Caco-2 (cell line): ENCODE measurements at regions not wholly inside any gene's neighbourhood (a gene's known extent, or its start where the extent isn't known, plus 50 kb on each side); places are given as distances from the start of the nearest gene placed in this dataset.

ENCODE experiments used
- BruUV-seq: library from RNA; stranded (reverse); fragments of 400-500 nt; replicated peaks from 2 replicates; lab custom pipeline; 2021; lab: Mats Ljungman, UMichigan
- CTCF ChIA-PET: fragments of 300-600 bp; sonication (Branson Sonifier 250); formaldehyde crosslinking; loops from one replicate; lab custom pipeline; 2022; ENCODE audit warnings: antibody characterized with exemption; lab: Charles Lee
- POLR2A ChIA-PET: fragments of 300-600 bp; sonication (Branson Sonifier 250); formaldehyde crosslinking; loops from one replicate; lab custom pipeline; 2022; ENCODE audit warnings: antibody characterized with exemption; lab: Charles Lee
- DNase-seq, 2 experiments: peaks; one replicate each; pipeline versions ENCODE4 v3.0.0 to v3.0.0-alpha.2; 2020 to 2022
- H3K27me3 ChIP-seq: replicated peaks from 2 replicates; pipeline ENCODE4 v1.6.0; 2011; ENCODE audit warnings: low read length; ENCODE audit not compliant: control insufficient read depth, insufficient read depth
- H3K36me3 ChIP-seq: 2 replicates; pipeline ENCODE4 v1.5.1; 2011; ENCODE audit warnings: low read length; ENCODE audit not compliant: control insufficient read depth, insufficient read depth
- H3K4me1 ChIP-seq: fragments of 250-450 bp; sonication (Bioruptor Pico); 2 replicates; pipeline ENCODE4 v1.5.1; 2020; ENCODE audit warnings: mild to moderate bottlenecking
- H3K4me3 ChIP-seq: 2 replicates; pipeline ENCODE4 v1.5.1; 2011; ENCODE audit warnings: low read depth, mild to moderate bottlenecking, control low read depth, low read length
- H3K9me3 ChIP-seq: fragments of 250-450 bp; sonication (Bioruptor Pico); 2 replicates; pipeline ENCODE4 v1.5.1; 2020; ENCODE audit warnings: mild to moderate bottlenecking, moderate library complexity
- H3K27ac Mint-ChIP-seq: one replicate; pipeline ENCODE4 v1.8.0; 2022; ENCODE audit warnings: mixed read lengths; ENCODE audit not compliant: unreplicated experiment
- H3K27me3 Mint-ChIP-seq: one replicate; pipeline ENCODE4 v1.8.0; 2022; ENCODE audit warnings: mixed read lengths; ENCODE audit not compliant: insufficient read depth, unreplicated experiment
- H3K36me3 Mint-ChIP-seq: one replicate; pipeline ENCODE4 v1.8.0; 2022; ENCODE audit warnings: mild to moderate bottlenecking, mixed read lengths; ENCODE audit not compliant: insufficient read depth, unreplicated experiment
- H3K4me1 Mint-ChIP-seq: one replicate; pipeline ENCODE4 v1.8.0; 2022; ENCODE audit warnings: low read depth, mixed read lengths; ENCODE audit not compliant: unreplicated experiment
- H3K4me3 Mint-ChIP-seq: one replicate; pipeline ENCODE4 v1.8.0; 2022; ENCODE audit warnings: mild to moderate bottlenecking, moderate library complexity, mixed read lengths; ENCODE audit not compliant: unreplicated experiment
- H3K9me3 Mint-ChIP-seq: one replicate; pipeline ENCODE4 v1.8.0; 2022; ENCODE audit warnings: mixed read lengths; ENCODE audit not compliant: unreplicated experiment
- CTCF ChIP-seq, 2 experiments: fragments of 200-600 bp in 1 of 2; IDR thresholded peaks; 1 replicate in 1 of 2; 2 replicates in 1 of 2; pipeline versions ENCODE4 v1.5.1 to v1.8.0; 2011 to 2022; ENCODE audit warnings: antibody characterized with exemption in 1 of 2, control low read depth in 1 of 2, inconsistent platforms in 1 of 2, low read depth in 1 of 2, low read length in 1 of 2, mild to moderate bottlenecking in 1 of 2, moderate library complexity in 1 of 2; ENCODE audit not compliant: insufficient read depth in 1 of 2, severe bottlenecking in 1 of 2, unreplicated experiment in 1 of 2
- intact Hi-C: fragments of 100-400 bp; cut with micrococcal nuclease; formaldehyde crosslinking; loops from one replicate; pipeline ENCODE4 v1.10.0; 2022; ENCODE audit not compliant: unreplicated experiment

GRCh38 chr10:30155401-30155800, 96.0 kb upstream of the JCAD start:
- BruUV-seq: no TSS peak
- no peak overlapping the region for H3K4me3 ChIP-seq
- intact Hi-C loops: no loop called here
- CTCF ChIA-PET: no interaction called here
- no peaks in the 10 kb centered on the region for H3K36me3 ChIP-seq
- Mint-ChIP-seq H3K36me3 (no peaks in the 10 kb centered on the region), H3K4me3 (no peak overlapping the region), H3K27me3 (no peaks in the 10 kb centered on the region), H3K27ac (no peak overlapping the region), H3K9me3 (peaks cover 30% of the 10 kb centered on the region), H3K4me1 (peaks cover 29% of the 10 kb centered on the region)
- no peaks in the 10 kb centered on the region for H3K27me3 ChIP-seq
- POLR2A ChIA-PET: no interaction called here
- H3K4me1 ChIP-seq: peaks cover 33% of the 10 kb centered on the region
- no peak for TF ChIP-seq CTCF (IDR thresholded peaks at IDR 0.05; ENCODE audit: insufficient read depth in 1 of 2, low read depth in 1 of 2, low read length in 1 of 2, severe bottlenecking in 1 of 2, unreplicated experiment in 1 of 2)
- no peak for DNase-seq
- no peaks in the 10 kb centered on the region for H3K9me3 ChIP-seq

- TF ChIP-seq CTCF (IDR thresholded peaks at IDR 0.05; ENCODE audit: insufficient read depth in 1 of 2, low read depth in 1 of 2, low read length in 1 of 2, severe bottlenecking in 1 of 2, unreplicated experiment in 1 of 2): no peak
- Mint-ChIP-seq H3K4me3 (no peak overlapping the region), H3K36me3 (no peaks in the 10 kb centered on the region), H3K27me3 (no peaks in the 10 kb centered on the region), H3K27ac (no peak overlapping the region), H3K4me1 (peaks cover 30% of the 10 kb centered on the region), H3K9me3 (peaks cover 32% of the 10 kb centered on the region)
- no TSS peak for BruUV-seq
- Histone ChIP-seq H3K36me3 (no peaks in the 10 kb centered on the region), H3K9me3 (no peaks in the 10 kb centered on the region), H3K4me3 (no peak overlapping the region), H3K27me3 (no peaks in the 10 kb centered on the region), H3K4me1 (peaks cover 27% of the 10 kb centered on the region)
- ChIA-PET CTCF (no interaction called here), POLR2A (no interaction called here)
- intact Hi-C loops: no loop called here
- DNase-seq: no peak
Observed at GRCh38 chr10:30154561-30154960, 95.2 kb upstream of the JCAD start.

GRCh38 chr10:30154126-30154525, 94.7 kb upstream of the JCAD start:
- ChIA-PET POLR2A (no interaction called here), CTCF (no interaction called here)
- Mint-ChIP-seq H3K27ac (no peak overlapping the region), H3K9me3 (peaks cover 36% of the 10 kb centered on the region), H3K4me3 (no peak overlapping the region), H3K36me3 (no peaks in the 10 kb centered on the region), H3K27me3 (no peaks in the 10 kb centered on the region), H3K4me1 (peaks cover 26% of the 10 kb centered on the region)
- TF ChIP-seq CTCF (IDR thresholded peaks at IDR 0.05; ENCODE audit: insufficient read depth in 1 of 2, low read depth in 1 of 2, low read length in 1 of 2, severe bottlenecking in 1 of 2, unreplicated experiment in 1 of 2): no peak
- no peak for DNase-seq
- no TSS peak for BruUV-seq
- Histone ChIP-seq H3K36me3 (no peaks in the 10 kb centered on the region), H3K4me3 (no peak overlapping the region), H3K9me3 (no peaks in the 10 kb centered on the region), H3K27me3 (no peaks in the 10 kb centered on the region), H3K4me1 (peaks cover 23% of the 10 kb centered on the region)
- intact Hi-C loops: no loop called here
